ENCODE measurements at regions not wholly inside any gene's neighbourhood (a gene's known extent, or its start where the extent isn't known, plus 50 kb on each side); places are given as distances from the start of the nearest gene placed in this dataset.

DNA sequence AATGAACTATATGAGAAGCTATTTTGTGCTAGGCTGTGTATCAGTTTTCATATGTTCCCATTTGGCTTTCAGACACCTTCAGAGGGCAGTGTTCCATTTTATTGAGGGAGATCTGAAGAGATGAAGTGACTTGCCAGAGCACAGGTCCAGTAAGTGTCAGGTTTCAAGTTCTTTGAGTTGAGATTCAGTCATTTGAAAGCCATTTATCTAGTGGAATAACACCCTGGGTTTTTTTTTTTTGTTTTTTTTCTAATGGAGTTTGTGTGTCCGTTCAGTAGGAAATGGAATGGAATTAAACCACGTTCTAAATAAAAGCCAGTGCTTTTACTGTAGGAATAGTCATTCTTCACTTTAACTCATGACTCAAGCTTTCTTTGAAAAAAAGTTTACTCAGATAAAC, 652.9 kb upstream of the USP24 start:
- TF ChIP-seq EZH2phosphoT487 (IDR thresholded peaks at IDR 0.05; ENCODE audit: insufficient read depth, low read depth), result no peak
- TF ChIP-seq EZH2 (IDR thresholded peaks at IDR 0.05; ENCODE audit: insufficient read depth, poor library complexity, severe bottlenecking), result no peak
